Type B pancreatic cell (in vitro differentiated cells): ENCODE measurements at regions not wholly inside any gene's neighbourhood (a gene's known extent, or its start where the extent isn't known, plus 50 kb on each side); places are given as distances from the start of the nearest gene placed in this dataset.

ENCODE experiments used
- DNase-seq: peaks from one replicate; pipeline ENCODE4 v3.0.0; 2021; ENCODE audit warnings: mixed read lengths; ENCODE audit not compliant: unreplicated experiment; ENCODE audit errors: extremely low spot score
- H3K27ac Mint-ChIP-seq: 2 replicates; pipeline ENCODE4 v1.8.0; 2021; ENCODE audit warnings: mild to moderate bottlenecking, mixed read lengths
- H3K27me3 Mint-ChIP-seq: 2 replicates; pipeline ENCODE4 v1.8.0; 2021; ENCODE audit warnings: mixed read lengths
- H3K36me3 Mint-ChIP-seq: 2 replicates; pipeline ENCODE4 v1.8.0; 2021; ENCODE audit warnings: mixed read lengths
- H3K4me1 Mint-ChIP-seq: one replicate; pipeline ENCODE4 v1.8.0; 2021; ENCODE audit warnings: mixed read lengths; ENCODE audit not compliant: unreplicated experiment
- H3K4me3 Mint-ChIP-seq: 2 replicates; pipeline ENCODE4 v1.8.0; 2021; ENCODE audit warnings: mild to moderate bottlenecking, mixed read lengths
- H3K9me3 Mint-ChIP-seq: 2 replicates; pipeline ENCODE4 v1.8.0; 2021; ENCODE audit warnings: mixed read lengths
- CTCF ChIP-seq: fragments of 200-600 bp; sonication (generic); conservative IDR thresholded peaks from 2 replicates; pipeline ENCODE4 v1.5.0; 2021; ENCODE audit warnings: antibody characterized with exemption, mild to moderate bottlenecking

DNA sequence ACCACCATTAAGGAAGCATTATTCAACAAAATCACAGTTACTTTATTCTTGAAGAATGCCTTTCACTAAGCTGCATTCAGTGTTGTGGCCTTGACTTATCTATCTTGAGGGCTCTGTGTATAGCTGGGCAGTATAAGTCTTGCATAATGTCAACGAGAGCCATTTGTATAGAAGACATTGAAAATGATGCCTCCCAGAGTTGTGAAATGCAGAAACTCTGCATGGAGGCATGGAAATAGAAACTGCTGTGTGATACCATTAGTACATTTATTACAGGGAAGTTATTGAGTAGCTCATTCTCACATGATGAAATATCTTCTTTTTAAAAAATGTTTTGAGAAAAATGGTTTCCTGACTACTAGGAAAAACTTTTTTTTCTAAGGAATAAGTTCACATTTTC lies 111.4 kb upstream of the SNX7 start:
- no peaks in the 10 kb centered on the region for H3K4me1 Mint-ChIP-seq
- no peaks in the 10 kb centered on the region for H3K9me3 Mint-ChIP-seq
- H3K27ac Mint-ChIP-seq = no peak overlapping the region
- H3K36me3 Mint-ChIP-seq = no peaks in the 10 kb centered on the region
- no peak for TF ChIP-seq CTCF
- DNase-seq = no peak
- no peaks in the 10 kb centered on the region for H3K27me3 Mint-ChIP-seq
- H3K4me3 Mint-ChIP-seq = no peak overlapping the region

DNA sequence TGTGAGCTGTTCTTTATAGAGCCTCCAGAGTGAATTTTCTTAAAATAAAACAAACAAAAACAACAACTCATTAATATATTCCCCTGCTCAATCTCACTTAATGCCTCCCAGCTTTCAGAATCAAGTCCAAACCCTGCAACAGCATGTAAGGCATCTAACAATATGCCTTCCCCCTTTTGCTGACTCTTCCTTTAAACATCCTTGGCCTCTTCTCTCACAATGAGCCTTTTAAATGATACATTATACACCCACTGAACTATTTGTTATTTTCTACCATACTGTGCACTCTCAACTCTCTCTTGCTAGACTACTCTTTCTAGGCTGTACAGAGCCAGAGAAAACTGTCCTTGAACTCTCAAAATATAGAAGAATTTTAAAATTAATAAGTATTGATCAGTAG lies 115.2 kb upstream of the SNX7 start:
- no peak for TF ChIP-seq CTCF
- Mint-ChIP-seq H3K4me1 (no peaks in the 10 kb centered on the region), H3K4me3 (no peak overlapping the region), H3K27ac (no peak overlapping the region), H3K27me3 (no peaks in the 10 kb centered on the region), H3K9me3 (no peaks in the 10 kb centered on the region), H3K36me3 (no peaks in the 10 kb centered on the region)
- no peak for DNase-seq

GRCh38 chr1:98538106-98538505 lies 123.4 kb upstream of the SNX7 start:
- no peak for DNase-seq
- no peak for TF ChIP-seq CTCF
- H3K9me3 Mint-ChIP-seq = no peaks in the 10 kb centered on the region
- H3K27ac Mint-ChIP-seq = no peak overlapping the region
- no peak overlapping the region for H3K4me3 Mint-ChIP-seq
- no peaks in the 10 kb centered on the region for H3K36me3 Mint-ChIP-seq
- H3K4me1 Mint-ChIP-seq = no peaks in the 10 kb centered on the region
- H3K27me3 Mint-ChIP-seq = no peaks in the 10 kb centered on the region

DNA sequence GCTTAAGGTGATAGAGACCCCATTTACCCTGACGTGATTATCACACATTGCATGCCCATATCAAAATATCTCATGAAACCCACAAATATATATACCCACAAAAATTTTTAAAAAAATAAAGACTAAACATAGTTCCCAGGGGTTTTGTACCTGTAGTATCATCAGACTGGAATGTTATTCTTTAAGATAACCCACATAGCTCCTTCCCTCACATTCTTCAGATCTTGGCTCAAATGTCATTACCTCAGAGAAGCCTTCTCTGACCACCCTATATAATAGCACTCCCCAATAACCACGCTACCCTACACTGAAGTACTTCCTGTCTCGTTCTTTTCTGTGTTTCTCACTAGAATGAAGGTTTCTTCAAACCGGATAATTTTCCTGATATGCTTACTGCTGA lies 138.3 kb upstream of the SNX7 start:
- TF ChIP-seq CTCF = no peak
- H3K4me1 Mint-ChIP-seq = no peaks in the 10 kb centered on the region

GRCh38 chr1:98516306-98516705 lies 145.2 kb upstream of the SNX7 start:
- H3K36me3 Mint-ChIP-seq = no peaks in the 10 kb centered on the region

More for the DNA sequence above, 138.3 kb upstream of the SNX7 start:
- H3K36me3 Mint-ChIP-seq = no peaks in the 10 kb centered on the region
- no peak for DNase-seq
- no peaks in the 10 kb centered on the region for H3K9me3 Mint-ChIP-seq
- H3K4me3 Mint-ChIP-seq = no peak overlapping the region
- H3K27me3 Mint-ChIP-seq = no peaks in the 10 kb centered on the region
- no peak overlapping the region for H3K27ac Mint-ChIP-seq

More at GRCh38 chr1:98516306-98516705, 145.2 kb upstream of the SNX7 start:
- no peaks in the 10 kb centered on the region for H3K27me3 Mint-ChIP-seq
- no peak overlapping the region for H3K27ac Mint-ChIP-seq
- H3K4me3 Mint-ChIP-seq = no peak overlapping the region
- H3K4me1 Mint-ChIP-seq = no peaks in the 10 kb centered on the region
- peaks cover 6% of the 10 kb centered on the region for H3K9me3 Mint-ChIP-seq
- no peak for TF ChIP-seq CTCF
- no peak for DNase-seq
